GM06990 (cell line): ENCODE measurements at regions not wholly inside any gene's neighbourhood (a gene's known extent, or its start where the extent isn't known, plus 50 kb on each side); places are given as distances from the start of the nearest gene placed in this dataset.
"Not testable (repeated sequence)": the region's sequence is repeated elsewhere in the genome, so short reads cannot be mapped to it uniquely, and the experiment has no call there.

ENCODE experiments used
- DNase-seq: peaks from one replicate; pipeline ENCODE4 v3.0.0-alpha.2; 2011; ENCODE audit not compliant: insufficient read length; ENCODE audit errors: extremely low read depth
- H3K27me3 ChIP-seq: replicated peaks from 2 replicates; pipeline ENCODE4 v1.6.0; 2011; ENCODE audit warnings: low read length; ENCODE audit not compliant: control insufficient read depth, insufficient read depth
- H3K36me3 ChIP-seq: 2 replicates; pipeline ENCODE4 v1.5.1; 2011; ENCODE audit warnings: low read length; ENCODE audit not compliant: control insufficient read depth, insufficient read depth
- H3K4me3 ChIP-seq: replicated peaks from 2 replicates; pipeline ENCODE4 v1.5.1; 2011; ENCODE audit warnings: low read depth, mild to moderate bottlenecking, control low read depth, low read length
- TF ChIP-seq, protein P1 (sequence below): IDR thresholded peaks from 2 replicates; pipeline ENCODE4 v1.5.1; 2011; ENCODE audit warnings: low read length, control low read depth, mild to moderate bottlenecking, inconsistent platforms; ENCODE audit not compliant: insufficient read depth, poor library complexity, severe bottlenecking

DNA sequence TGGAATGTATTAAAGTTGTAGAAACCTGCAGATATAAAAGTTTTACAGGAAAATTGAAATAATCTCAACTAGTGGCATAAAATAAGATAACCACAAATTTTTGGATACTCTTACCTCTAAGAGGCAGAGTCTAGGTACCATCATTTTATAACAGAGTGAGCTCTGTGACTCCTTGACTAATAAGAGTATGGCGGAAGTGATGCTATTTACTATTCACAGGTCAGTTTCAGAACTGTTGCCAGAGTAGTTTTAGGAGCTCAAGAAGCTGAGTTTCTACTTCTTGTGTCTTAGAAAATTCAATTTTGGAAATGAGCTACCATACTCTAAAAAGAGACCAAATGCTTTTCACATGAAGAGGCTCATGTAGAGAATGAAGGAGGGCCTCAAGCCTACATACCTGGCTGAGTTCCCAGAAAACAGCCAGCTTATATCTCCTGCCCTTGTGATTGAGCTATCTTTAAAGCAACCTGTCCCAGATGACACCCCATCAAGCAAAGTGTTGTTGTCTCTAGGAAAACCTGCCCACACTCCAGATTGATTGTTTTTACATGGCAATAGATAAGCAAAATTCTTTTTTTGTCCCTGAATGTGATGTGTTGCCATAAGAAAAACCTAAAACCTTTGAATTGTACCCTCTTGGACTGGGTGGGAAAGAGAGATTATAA, 712.8 kb upstream of the CNTN5 start:
- H3K27me3 ChIP-seq = no peaks in the 10 kb centered on the region
- no peak overlapping the region for H3K4me3 ChIP-seq
- no peak for DNase-seq
- TF ChIP-seq, protein P1, sequence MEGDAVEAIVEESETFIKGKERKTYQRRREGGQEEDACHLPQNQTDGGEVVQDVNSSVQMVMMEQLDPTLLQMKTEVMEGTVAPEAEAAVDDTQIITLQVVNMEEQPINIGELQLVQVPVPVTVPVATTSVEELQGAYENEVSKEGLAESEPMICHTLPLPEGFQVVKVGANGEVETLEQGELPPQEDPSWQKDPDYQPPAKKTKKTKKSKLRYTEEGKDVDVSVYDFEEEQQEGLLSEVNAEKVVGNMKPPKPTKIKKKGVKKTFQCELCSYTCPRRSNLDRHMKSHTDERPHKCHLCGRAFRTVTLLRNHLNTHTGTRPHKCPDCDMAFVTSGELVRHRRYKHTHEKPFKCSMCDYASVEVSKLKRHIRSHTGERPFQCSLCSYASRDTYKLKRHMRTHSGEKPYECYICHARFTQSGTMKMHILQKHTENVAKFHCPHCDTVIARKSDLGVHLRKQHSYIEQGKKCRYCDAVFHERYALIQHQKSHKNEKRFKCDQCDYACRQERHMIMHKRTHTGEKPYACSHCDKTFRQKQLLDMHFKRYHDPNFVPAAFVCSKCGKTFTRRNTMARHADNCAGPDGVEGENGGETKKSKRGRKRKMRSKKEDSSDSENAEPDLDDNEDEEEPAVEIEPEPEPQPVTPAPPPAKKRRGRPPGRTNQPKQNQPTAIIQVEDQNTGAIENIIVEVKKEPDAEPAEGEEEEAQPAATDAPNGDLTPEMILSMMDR = no peak
- no peaks in the 10 kb centered on the region for H3K36me3 ChIP-seq

DNA sequence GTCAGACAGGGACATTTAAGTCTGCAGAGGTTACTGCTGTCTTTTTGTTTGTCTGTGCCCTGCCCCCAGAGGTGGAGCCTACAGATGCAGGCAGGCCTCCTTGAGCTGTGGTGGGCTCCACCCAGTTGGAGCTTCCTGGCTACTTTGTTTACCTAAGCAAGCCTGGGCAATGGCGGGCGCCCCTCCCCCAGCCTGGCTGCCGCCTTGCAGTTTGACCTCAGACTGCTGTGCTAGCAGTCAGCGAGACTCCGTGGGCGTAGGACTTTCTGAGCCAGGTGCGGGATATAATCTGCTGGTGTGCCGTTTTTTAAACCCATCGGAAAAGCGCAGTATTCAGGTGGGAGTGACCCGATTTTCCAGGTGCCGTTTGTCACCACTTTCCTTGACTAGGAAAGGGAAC, 690.4 kb upstream of the CNTN5 start:
- H3K4me3 ChIP-seq, H3K27me3 ChIP-seq, DNase-seq, H3K36me3 ChIP-seq: not testable (repeated sequence)

DNA sequence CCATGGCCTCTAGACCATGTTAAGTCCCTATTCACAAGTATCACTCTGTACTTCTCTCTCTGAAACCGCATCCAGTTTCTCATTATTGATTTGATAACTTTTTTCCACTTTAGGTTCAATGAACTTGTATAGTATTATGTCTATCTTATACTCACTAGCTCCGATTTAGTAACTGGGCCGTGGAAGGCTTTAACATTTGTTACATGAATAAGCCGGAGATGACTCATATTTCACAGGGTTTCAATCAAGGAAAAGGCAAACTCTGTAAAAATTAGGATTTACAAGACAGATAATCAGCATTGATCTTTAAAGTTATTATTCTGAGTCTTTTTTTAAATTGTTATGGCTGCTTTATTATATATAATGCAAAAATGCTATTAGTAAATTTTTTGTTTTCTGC, 662.2 kb upstream of the CNTN5 start:
- Histone ChIP-seq H3K4me3 (no peak overlapping the region), H3K27me3 (no peaks in the 10 kb centered on the region), H3K36me3 (no peaks in the 10 kb centered on the region)
- TF ChIP-seq, protein P1 = no peak
- DNase-seq = no peak

DNA sequence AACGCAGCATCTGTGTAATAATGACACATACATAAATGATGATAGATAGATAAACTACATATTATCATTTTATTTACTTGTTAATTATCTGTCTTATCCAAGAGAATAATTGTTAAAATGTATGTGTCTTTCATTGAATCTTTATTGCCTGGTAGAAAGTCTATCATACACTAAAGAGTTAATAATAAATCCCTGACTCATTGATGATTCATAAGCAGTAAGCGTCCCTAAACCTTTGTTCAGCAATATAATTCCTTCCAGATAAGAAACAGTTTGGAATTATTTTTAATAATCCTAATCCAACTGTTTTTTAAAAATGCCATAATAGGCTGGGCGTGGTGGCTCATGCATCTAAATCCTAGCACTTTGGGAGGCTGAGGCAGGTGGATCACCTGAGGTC, 655.6 kb upstream of the CNTN5 start:
- DNase-seq = no peak
- H3K27me3 ChIP-seq = no peaks in the 10 kb centered on the region
- TF ChIP-seq, protein P1 = no peak
- H3K4me3 ChIP-seq = no peak overlapping the region
- no peaks in the 10 kb centered on the region for H3K36me3 ChIP-seq

DNA sequence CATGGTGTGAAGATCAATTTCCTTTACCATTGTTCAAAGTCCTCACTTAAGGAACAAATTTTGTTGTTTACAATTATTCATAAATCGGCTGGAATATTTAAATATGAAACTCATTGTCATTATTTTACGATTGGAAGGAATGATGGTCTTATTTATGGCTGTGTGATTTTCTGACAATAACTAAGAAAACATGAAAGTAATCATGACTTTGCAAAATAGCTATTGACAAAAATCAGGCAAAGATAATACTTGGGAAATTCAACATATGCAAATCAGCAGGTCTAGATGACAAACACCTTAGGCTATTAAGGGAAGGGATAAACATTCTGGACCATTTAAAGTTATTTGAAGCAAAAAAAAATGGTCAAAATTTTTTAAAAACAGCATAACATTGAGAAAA, 654.8 kb upstream of the CNTN5 start:
- Histone ChIP-seq H3K4me3 (no peak overlapping the region), H3K27me3 (no peaks in the 10 kb centered on the region), H3K36me3 (no peaks in the 10 kb centered on the region)
- TF ChIP-seq, protein P1 = no peak
- no peak for DNase-seq

DNA sequence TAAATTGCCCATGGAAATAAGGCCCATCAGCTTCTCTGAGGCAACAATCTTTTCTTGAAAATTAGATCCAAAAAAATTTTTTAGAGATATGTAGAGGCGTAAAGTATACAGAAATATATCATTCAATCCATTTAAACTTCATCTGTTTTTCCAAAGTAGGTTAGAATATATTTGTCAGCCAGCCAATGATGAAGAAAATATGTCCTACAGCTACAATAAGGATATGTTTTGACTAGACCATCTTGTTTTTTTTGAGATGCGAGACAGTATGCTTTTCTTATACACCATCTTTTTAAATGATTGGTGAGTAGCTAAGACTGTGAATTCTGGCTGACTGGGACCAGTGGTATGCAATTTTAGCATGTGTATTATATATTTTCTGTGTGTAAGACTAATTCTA, 630.4 kb upstream of the CNTN5 start:
- DNase-seq = no peak
- Histone ChIP-seq H3K4me3 (no peak overlapping the region), H3K36me3 (no peaks in the 10 kb centered on the region), H3K27me3 (no peaks in the 10 kb centered on the region)
- TF ChIP-seq, protein P1 = no peak

DNA sequence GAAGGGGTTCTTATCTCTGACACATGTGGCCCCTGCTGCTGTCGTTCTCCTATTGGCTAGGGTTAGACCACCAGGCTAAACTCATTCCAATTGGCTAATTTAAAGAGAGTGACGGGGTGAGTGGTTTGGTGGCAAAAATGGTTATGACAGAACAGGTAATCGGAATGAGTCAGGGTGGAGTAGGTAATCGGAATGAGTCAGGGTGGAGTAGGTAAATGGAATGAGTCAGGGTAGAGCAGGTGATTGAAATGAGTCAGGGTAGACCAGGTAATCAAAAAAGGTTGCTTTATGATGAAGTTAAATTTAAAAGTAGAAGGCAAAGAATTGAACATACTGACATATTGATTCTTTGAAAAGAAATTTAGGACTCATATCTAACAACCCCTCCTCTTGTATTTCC, 626.2 kb upstream of the CNTN5 start:
- H3K36me3 ChIP-seq, DNase-seq, H3K27me3 ChIP-seq, H3K4me3 ChIP-seq: not testable (repeated sequence)
